KG1 (cell line): ENCODE measurements at regions not wholly inside any gene's neighbourhood (a gene's known extent, or its start where the extent isn't known, plus 50 kb on each side); places are given as distances from the start of the nearest gene placed in this dataset.
A peak's percentile ranks its signal among the peaks of the same experiment; 100 is the strongest.

Source experiments
- DNase-seq: peaks from one replicate; lab custom pipeline; 2025; lab: John Stamatoyannopoulos, UW

DNA sequence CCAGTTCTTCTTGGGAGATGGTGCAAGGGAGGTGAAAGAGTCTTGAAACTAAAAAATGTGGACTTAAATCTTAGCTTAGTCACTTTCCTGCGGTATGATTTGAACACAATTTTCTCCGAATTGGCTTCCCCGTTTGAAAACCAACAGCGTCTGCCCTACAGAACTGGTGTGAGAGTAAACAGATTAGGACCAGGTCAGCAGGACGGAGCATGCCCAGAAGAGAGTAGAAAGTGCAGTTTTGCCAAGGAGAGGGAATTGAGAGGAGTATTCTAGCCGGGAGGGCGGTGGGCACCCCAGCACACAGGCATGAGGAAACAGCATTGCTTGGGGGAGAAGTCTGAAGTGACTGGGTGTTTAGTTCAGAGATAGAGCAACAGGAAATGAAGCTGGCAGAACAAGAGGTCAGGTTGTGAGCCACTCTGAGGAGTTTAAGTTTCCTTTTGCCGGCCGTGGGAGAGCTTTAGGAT lies 927.1 kb downstream of the VRK1 start:
- peak; percentile 10 for DNase-seq

GRCh38 chr14:97726676-97727075 lies 929.5 kb downstream of the VRK1 start:
- DNase-seq, result no peak

DNA sequence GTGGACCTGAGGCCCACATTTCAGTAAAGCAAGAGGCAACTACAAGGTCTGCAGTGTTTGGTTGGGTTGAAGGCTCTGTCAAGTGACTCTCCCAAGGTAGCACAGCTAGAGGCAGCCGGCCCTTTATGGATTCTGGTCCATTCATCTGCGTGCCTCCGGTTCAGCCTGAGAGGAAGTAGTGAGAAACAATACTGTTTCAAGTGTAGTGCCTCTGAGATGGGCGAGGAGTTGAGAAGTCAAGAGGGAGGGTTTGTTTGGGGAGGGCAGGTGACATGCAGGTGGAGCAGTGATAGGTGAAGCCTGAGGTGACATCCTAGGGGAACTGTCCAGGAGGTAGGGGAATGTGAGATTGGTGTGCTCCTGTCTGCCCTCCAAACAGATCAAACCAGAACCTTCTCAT lies 933.5 kb downstream of the VRK1 start:
- no peak for DNase-seq

DNA sequence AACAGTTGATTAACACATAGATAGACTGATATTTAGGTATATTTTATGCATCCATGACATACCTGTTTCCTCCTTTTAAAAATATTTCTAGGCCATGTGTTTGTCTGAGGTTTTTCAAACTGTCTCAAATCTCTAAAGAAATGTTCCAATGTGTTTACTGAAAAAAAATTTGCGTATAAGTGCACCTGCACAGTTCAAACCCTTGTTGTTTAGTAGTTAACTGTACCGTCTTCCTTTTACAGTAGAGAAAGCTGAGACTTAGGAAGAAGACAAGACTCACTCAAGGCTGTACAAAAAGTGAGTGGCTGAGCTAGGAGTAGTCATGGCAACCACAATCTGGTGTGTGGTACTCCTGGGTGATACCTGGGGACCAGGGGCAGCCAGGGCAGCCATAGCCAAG lies 934.6 kb downstream of the VRK1 start:
- DNase-seq, result no peak

- DNase-seq, result no peak
Observed at GRCh38 chr14:97747316-97747715, 950.1 kb downstream of the VRK1 start.

DNA sequence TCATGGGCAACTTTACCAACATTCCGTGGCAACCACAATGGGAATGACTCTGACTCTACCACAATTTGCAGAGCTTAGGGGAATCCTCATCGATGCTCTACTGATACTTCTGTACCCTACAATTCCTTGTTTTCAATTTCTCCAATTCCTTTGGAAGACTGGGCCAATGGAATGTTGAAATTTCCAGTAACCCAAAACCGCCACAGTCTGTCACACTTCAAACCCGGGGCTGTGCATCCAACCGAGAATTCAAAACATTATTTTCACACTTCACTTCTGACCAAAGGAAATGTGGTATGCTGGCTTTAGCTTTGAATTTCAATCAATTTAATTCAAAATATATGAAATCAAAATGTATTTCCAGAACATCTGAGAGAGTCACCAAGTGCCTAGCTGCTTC lies 951.4 kb downstream of the VRK1 start:
- DNase-seq, result no peak

DNA sequence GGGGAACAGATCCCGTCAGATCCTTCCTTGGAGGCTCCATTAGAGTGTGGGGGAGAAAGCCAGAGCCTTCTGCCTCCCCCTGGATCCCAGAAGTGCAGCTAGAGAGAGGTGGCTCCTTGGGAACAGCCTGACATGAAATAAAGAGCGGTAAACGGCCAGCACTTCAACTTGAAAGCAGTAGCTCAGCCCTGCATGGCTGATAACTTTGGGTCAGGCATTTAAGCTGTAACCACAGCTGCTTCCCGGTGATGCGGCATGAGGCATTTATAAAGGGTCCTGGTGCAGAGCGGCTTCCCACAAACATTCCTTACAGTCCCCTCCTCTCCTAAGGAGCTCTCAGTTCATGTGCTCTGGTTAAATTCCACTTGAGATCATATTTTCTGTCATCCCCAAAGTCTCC lies 960.3 kb downstream of the VRK1 start:
- DNase-seq, result no peak

GRCh38 chr14:97760050-97760449 lies 962.9 kb downstream of the VRK1 start:
- DNase-seq, result no peak

DNA sequence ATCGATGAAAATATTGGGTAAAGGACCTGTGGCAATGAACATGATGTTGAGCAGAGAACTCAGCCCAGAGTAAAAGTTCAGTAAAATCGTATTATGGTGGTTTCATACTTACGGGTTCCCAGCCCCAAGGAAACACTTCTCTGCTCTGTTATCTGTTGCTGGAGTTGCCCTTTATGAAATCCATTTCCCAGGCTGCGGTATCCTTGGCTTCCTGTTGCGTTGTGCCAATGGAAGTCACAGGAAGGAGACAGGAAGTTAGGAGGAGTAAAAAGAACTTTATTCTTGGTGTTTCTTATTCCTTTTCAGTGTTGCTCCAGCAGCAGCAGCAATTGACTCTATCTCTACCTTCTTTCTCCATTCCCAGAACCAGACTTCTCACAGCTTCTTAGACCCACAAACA lies 965.2 kb downstream of the VRK1 start:
- no peak for DNase-seq

GRCh38 chr14:97771340-97772045 lies 974.3 kb downstream of the VRK1 start:
- DNase-seq, result no peak

DNA sequence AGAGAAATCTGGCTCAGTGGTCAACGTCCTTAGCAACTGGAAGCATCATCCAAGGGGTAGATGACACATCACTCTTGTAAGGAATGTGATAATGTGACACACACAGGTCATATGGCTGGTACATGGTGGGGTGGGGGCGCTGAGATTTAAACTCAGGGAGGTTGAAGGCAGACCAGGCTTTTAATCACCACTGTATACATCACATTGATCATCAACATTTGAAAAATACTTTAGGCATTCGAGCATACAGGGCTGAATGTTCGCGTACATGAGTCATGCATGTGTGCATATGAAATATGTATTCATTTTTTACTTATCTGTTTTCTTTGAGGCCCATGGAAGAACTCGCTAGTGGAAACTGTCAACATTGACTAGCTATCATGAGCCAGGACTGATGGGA lies 976.4 kb downstream of the VRK1 start:
- DNase-seq, result no peak

DNA sequence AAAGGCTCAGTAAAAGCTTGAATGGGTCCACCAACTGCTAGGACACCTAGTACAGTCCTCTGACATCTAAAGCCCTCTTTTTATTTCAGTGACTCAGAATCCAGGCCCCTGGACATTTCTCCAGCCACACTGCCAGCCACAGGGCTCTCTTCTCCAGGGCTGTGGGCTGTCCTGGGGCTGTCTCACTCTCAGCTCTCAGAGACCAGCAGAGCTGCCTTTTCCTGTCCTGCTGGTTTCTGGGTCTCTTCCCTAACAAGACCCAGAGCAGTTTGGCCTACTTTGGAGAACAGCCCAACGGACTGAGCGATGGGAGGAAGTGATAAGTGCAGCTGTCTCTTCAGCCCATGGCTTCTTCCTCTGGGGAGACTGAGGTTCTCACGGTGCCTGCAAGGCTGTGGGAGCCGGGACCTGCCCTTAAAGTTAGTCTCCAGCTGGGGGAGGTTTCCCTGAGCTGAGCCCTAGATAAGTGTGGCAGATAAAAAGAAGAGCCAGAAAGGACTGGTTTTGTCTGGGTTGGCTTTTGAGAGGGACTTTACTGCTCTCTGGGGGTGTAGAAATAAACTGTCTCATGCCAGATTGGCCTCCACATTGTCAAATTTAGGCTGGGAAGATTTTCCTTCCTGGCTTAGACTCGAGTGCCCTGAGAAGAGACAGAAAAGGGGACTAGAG lies 979.8 kb downstream of the VRK1 start:
- DNase-seq, result no peak

DNA sequence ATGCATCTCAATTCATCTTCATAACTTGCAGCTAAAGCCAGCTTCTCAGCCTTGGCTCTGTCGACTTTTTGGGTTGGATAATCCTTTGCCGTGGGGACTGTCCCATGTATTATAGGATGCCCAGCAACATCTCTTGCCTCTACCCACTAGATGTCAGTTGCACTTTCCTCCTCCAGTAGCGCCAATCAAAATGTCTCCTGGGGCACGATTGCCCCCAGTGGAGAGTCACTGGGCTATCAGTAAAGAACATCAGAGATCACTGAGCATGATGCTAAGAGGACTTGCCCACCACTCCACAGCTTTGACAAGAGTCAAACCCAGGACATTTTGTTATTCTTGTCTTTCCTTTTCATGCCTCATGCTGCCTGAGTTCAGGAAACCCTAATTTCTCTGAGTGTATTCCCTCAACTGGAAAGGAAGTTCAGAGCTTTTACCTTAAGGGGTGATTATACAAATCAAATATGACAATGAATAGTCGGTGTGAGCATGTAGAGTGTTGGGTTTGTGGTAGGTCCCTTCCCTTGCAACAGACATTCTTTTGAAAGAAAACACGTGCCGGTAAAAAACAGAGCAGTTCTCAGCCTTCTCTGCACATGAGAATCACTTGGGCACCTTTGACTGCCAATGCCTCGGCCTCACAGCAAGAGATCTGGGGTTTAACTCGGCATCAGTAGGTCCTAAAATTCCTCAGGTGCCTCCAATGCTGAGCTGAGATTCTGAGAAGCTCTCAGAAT lies 980.6 kb downstream of the VRK1 start:
- DNase-seq, result no peak

DNA sequence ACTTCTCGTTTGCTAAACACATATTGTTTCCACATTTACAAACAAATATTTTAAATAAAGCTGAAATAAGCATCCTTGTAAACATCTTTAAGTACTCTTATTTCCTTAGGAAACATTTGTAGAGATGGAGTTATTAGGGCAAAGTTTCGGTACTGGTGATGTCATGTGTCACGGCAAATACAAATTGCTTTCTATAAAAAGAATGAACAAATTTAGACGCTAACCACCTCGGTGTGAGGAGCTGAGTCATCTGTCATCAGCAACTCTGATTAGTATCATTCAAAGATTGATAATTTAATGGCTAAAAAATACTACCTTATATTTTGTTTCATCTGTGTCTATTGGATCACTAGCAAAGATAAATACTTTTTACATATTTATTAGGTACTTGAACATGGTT lies 982.0 kb downstream of the VRK1 start:
- no peak for DNase-seq

- DNase-seq, result no peak
Observed at GRCh38 chr14:97780804-97781203, 983.6 kb downstream of the VRK1 start.

- no peak for DNase-seq
Observed at GRCh38 chr14:97781961-97782360, 984.8 kb downstream of the VRK1 start.

GRCh38 chr14:97782871-97783414 lies 985.8 kb downstream of the VRK1 start:
- no peak for DNase-seq

DNA sequence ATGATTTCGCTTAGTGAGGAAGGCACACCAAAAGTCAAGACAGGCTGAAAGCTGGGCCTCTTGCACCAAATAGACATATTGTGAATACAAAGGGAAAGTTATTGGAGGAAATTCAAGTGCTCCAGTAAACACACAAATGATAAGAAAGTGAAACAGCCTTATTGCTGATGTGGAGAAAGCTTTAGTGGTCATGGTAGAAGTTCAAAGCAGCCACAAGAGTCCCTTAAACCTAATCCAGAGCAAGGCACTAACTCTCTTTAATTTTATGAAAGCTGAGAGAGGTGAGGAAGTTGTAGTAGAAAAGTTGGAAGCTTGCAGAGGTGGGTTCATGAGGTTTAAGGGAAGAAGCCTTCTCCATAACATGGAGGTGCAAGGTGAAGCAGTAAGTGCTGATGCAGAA lies 988.3 kb downstream of the VRK1 start:
- no peak for DNase-seq

GRCh38 chr14:97788364-97788763 lies 991.2 kb downstream of the VRK1 start:
- DNase-seq, result no peak

DNA sequence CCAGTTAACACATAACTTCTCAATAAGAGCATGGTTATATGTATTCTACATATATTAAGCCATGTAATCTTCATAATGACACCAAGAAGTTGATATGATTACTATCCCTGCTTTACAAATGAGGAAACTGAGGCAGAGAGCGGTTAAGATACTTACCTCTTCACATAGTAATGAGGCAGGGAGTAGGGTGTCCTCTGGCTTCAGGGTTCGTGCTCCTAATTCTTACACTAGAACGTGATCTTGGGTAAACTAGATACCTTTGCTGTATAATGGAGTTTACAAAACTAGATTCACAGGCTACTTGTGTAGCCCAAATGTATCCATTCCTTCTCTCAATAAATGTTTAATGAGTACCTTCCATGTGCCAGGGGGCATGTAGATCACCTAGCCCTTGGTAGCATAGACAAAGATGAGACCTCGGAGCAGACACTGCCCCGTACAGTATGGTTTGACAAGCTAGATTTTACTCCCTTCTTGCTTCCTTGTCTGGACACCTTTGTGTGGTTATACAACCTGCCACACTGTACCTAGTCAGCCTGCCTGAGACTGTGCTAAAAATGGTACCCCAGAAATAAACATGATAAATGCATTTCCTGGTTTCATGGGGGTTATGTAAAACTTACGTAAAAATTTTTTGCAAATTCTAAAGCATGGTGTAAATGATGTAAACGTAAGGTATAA lies 991.8 kb downstream of the VRK1 start:
- DNase-seq, result no peak

DNA sequence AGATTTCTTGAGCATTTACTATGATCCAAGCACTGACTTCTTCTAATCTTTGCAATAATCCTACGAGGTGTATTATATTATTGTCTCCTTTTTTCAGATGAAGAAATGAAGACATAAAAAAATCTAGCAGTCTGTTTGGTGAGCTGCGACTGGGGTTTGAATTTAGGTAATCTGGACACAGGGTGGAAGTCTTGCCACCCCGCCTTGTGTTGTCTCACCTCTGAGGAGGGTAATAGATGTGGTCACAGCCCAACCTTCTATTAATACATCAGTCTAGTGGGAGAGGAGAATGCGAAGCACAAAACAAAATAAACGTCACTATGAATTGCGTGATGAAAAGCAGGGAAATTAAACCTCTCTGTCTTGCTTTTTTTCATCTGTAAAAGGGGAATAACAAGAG lies 993.9 kb downstream of the VRK1 start:
- no peak for DNase-seq

GRCh38 chr14:97791906-97792305 lies 994.7 kb downstream of the VRK1 start:
- DNase-seq, result no peak
